ENCODE measurements at regions not wholly inside any gene's neighbourhood (a gene's known extent, or its start where the extent isn't known, plus 50 kb on each side); places are given as distances from the start of the nearest gene placed in this dataset.

DNA sequence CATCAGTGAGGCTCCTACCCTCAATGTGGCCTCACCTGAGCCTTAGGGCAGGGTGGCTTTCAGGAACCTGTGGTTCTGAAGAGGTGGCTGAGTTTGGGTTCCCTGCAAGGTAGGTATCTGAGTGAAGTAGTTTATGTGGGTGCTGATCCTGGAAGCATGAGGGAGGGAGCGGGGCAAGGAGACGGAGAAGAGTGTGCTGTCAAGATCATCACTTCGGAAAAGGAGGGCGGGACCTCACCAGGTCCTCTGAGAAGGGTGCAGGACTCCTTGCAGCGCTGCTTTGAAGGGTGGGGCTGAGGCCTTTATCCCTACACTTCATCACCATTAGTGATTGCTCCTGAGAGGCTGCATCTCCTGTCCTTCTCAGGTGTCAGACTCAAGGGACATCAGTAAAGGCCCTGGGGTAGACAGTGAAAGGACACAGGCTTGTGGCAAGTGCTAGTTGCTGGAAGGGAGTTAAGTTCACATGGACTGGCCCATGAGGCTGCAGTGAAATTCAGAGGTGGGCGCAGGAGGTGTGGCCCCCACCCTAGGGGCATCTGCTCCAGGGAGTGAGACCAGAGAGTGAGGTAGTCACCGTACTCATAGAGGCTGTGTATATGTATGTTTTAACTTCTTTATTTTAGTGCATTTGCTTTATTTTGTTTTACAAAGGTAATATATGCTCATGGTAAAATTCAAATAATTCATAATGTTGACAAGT is 57.3 kb upstream of the GALNT2 start:
- FAIRE-seq = no peak

DNA sequence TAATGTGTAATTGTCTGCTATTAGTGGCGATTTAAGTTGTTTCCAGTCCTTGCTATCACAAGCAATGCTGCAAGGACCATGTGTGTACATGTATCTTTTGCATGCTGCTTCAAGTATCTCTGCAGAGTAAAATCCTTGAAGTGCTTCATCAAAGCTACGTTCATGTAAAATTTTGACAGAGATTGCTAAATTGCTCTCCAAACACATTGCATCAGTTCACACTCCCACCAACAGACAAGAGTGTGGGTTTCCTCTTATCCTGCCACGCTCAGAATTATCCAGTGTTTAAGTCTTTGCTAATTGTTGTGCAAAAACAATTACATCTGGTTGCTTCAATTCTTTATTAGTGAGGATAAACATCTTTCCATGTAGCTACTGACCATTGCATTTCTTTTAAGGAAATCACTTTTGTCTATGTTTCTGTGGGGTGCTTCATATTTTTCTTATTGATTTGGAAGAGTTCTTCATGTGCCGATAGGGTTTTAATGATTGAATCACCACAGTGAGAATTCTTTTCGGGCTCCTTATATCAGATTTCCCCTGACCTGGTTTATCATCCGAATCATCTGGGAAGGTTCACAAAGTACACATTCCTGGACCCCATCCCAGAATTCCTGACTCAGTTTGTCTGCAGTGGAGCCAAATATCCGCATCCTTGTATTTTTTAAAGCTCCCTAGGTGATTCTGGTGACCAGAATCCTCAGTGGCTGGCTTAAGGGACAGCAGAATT is 56.3 kb upstream of the GALNT2 start:
- FAIRE-seq = no peak

GRCh38 chr1:230011333-230012092 is 55.5 kb upstream of the GALNT2 start:
- FAIRE-seq = no peak

GRCh38 chr1:230012093-230012393 is 55.0 kb upstream of the GALNT2 start:
- no peak for FAIRE-seq

- no peak for FAIRE-seq
These were observed 54.3 kb upstream of the GALNT2 start for GRCh38 chr1:230012741-230013140.

DNA sequence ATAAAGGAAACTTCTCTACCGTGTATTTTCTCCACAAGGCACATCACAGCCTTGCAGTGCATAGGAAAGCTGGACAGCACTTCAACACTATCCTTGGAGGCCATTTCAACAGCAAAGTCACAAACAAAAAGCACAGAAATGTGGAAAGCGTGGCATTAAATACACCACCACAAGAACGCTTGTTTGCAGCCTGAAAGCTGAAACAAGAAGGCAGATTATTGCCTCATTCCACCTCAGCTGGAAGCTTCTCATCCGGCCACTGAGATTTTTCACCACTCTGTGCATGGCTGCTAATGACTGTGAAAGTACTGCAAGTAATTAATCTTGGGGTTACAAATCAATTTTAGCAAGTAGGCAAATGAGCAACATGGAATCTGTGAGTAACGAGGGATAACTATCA is 50.9 kb upstream of the GALNT2 start:
- no peak for FAIRE-seq

Data from colon (tissue), 2 donors.